GM19023 (cell line): ENCODE measurements at regions not wholly inside any gene's neighbourhood (a gene's known extent, or its start where the extent isn't known, plus 50 kb on each side); places are given as distances from the start of the nearest gene placed in this dataset.

Experiments used
- ATAC-seq: cut with Tn5 transposase; IDR thresholded peaks from one replicate; pipeline ENCODE4 v1.9.1; 2021; ENCODE audit warnings: mild to moderate bottlenecking, moderate library complexity; ENCODE audit not compliant: unreplicated experiment

- no peak for ATAC-seq
Measured at GRCh38 chr1:217012659-217013058, 289.4 kb upstream of the ESRRG start.

GRCh38 chr1:217011097-217011496 lies 287.9 kb upstream of the ESRRG start:
- ATAC-seq = no peak

DNA sequence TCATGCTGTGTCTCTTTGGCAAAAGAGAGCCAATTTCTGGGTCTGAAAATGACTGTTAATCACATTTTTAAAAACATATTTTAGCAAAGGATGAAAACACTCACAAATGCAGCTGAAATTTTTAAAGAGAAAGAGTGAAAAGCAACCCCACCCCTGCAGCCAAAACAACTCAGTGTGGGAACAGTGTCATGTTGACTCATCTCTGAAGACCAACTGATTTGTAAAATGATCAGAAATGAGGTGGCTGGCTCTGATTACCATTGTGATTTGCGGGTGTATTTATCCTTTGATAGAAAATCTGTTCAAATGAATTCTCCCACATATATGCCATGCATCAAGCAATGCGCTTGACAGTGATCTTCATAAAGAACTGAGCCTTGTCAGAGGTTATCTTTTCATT lies 287.0 kb upstream of the ESRRG start:
- no peak for ATAC-seq

- ATAC-seq = no peak
Measured at GRCh38 chr1:217009376-217009775, 286.1 kb upstream of the ESRRG start.

- ATAC-seq = peak; percentile 77
Measured at GRCh38 chr1:217004776-217005436, 281.7 kb upstream of the ESRRG start.

DNA sequence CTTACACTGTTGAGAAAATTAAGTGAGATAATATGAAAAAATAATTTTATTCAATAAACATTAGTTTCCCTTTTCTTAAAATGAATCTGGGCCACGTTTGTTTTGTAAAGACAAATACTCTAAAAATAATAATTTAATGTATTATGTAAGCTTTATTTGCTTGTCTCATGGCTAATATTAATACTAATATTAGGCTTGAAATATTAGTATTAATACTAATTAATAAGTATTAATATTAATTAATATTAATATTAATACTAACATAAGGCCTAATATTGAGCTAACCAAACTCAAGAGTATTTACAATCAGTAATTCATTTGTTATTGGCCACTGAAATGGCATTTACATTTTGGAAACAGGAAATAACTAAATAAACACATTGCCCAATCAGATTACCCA lies 280.1 kb upstream of the ESRRG start:
- no peak for ATAC-seq

DNA sequence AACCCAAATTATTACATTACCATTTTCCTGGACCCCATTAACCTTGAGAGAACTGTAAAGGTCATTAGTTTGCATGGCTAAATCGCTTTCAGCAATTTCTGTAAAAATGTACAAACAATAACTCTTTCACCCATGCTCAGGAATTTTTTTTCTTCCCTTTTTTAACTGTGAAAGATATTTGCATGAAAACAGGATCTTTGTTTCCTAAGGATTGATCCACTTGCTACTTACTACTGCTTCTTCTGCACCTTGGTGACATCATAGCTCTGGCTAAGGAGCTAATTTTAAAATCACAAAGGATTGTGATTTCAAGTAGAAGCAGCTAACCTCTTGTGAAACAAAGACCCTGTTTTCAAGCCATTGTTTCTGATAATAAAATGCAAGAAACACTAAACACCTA lies 274.6 kb upstream of the ESRRG start:
- no peak for ATAC-seq

DNA sequence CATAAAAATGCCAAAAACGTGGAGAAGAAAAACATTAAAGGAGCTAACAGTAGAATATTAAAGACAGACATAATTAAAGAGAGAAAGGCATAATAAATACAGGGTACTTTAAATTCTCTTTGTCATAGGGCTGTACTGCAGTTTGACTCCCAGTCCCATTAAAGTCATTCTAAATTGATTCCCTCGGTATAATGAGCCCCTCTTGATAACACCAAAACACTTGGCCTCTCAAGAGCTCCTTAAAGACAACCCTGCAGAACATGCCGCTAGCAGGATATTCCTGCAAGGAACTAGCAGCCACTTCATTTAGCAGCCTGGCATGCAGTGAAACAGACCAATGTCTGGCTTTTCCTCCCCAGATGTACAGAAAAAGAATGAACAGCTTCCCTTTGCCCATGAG lies 273.8 kb upstream of the ESRRG start:
- ATAC-seq = no peak

- no peak for ATAC-seq
Measured at GRCh38 chr1:216984536-216984935, 261.3 kb upstream of the ESRRG start.

DNA sequence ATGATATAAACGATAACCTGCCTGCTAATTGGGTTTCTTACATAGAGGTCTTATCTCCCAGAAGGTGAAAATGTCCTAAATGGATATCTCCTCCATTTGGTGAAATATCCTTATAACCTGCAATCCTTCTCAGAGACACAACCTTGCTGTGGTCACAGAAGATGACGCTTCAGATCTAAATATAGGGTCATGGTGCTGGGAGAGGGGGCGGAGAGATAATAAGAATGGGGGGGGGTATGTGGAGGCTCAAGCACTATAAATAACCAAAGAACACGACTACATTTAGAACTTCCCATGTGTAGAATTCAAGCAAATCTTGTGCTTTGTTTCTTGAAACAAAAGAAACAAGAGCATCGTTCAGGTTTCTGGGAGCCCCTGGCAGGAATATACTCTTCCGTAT lies 260.6 kb upstream of the ESRRG start:
- ATAC-seq = no peak

DNA sequence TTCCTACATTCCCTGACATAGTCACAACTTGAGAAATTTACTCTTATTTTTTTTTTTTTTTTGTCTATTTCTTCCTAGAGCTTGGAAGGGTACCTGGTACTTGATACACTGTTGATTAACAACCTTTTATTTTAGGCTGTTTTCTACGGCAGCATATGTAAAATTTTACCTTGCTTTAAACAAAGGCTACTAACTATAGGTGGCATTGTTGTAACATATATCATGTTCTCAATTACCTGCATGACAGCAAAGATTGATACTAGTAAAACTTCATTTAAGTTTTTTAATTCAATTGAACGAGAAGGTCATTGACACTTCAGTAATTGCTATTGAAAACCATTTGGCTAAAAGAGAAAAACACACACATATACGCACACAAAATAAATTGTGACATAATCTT lies 238.3 kb upstream of the ESRRG start:
- no peak for ATAC-seq

DNA sequence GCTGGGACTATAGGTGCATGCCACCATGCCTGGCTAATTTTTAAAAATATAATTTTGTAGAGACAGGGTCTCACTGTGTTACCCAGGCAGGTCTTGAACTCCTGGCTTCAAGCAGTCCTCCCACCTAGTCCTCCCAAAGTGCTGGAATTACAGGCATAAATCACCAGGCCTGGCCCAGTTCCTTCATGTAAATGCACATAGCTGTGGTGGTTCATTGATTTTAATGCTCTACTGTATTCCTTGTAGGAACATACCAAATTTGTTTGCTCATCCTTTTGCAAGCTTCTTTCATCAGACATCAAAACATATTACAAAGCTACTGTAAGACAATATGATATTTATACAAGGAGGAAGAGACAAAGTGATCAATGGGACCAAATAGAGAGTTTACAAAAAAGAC lies 237.5 kb upstream of the ESRRG start:
- ATAC-seq = no peak

DNA sequence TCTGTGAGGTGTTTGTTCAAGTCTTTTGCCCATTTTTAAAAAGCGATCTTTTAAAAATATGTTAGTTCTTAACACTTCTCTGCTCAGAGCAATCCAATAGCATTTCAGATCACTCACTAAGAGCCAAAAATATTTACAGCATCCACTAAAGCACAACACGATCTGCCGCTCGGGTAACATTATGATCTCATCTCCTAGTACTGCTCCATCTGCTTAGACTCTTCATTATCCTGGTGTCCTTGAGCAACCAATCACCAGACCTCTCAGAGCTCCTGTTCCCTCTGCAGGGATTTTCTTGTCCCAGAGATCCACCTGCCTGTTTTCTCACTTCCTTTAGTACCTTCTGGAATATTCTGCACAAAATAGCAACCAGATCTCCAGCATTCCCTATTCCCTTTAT lies 235.3 kb upstream of the ESRRG start:
- ATAC-seq = no peak

DNA sequence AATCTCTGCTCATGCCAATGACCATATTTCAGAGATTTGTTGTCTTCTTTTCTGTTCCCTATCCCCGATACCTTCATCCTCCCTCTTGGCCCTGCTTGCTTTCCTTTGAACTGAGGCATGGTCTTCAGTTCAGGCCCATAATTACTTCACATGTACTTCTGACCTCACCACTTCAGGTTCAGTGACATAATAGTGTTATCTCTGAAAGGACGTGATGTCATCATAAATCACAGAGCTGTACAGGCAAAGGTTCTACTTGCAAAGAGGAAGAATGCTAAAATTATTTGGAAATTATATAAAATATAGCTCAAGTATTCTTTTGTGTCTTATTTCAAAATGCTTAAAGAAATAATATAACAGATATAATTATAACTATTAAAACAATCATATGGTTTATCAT lies 230.3 kb upstream of the ESRRG start:
- no peak for ATAC-seq

DNA sequence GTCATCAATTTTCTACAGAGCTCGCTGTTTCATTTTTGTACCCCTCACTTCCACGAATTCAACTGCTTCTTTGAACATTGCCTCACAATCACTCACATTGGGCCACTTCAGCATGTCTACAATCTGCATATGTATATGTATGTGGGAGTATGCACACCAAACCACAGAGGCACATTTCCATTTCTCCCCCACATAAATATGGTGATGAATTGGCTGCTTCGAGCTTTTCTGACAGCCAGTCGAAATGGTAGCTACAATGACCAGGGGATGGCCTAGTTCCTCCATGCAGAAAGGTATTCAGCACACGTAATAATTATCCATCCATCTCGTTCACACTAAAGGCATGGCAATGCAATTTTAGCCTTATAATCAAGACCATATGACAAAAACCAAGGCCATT lies 229.6 kb upstream of the ESRRG start:
- no peak for ATAC-seq

- no peak for ATAC-seq
Measured at GRCh38 chr1:216945538-216946080, 222.4 kb upstream of the ESRRG start.

DNA sequence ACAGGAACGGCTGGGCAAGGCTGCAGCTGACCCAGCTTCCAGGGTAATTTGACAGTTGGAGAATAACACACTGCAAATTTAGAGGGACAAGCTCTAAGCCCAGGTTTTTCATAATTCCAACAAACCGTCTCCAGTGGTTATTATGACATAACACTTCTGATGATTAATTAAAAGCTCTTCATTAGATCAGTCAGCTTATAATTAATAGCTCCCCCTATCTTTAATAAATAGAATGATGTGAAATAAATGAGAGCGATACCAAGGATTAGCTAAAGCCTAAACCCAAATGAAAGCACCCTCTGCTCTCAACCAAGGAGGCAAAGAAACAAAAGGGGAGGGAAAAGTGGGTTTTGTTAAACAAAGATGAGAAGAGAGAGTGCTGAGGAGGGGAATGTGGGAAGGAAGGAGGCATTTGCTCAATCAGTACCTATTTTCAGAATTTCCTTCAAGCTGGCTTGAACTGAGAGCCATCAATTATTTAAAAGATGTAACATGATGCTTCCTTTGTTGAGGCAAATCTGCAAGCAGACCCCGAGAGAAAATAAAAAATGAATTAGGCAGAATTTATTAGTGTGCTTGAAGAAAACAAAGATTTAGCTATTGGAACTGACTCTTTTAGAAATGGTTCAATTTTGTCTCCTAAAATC lies 221.8 kb upstream of the ESRRG start:
- ATAC-seq = no peak

GRCh38 chr1:216937491-216937890 lies 214.3 kb upstream of the ESRRG start:
- no peak for ATAC-seq

DNA sequence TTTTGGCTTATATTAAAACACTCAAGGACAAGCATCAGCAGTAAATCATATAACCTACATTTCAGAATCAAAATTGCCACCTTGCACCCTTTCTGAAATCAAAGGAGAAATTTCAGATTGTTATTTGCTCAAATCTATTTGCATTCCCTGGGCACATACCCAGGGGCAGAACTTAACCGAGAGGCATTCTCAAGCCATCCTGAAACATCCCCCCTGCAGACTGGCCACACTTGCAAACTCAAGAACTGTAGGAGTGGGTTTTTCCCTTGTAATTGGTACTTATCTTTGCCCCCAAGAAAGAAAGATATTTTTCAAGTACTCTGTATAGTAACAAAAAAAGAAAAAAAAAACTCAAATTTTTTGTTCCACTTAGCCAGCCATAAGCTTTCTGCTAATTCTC lies 213.6 kb upstream of the ESRRG start:
- ATAC-seq = no peak

GRCh38 chr1:216935901-216936300 lies 212.7 kb upstream of the ESRRG start:
- no peak for ATAC-seq

GRCh38 chr1:216932424-216932823 lies 209.2 kb upstream of the ESRRG start:
- no peak for ATAC-seq

DNA sequence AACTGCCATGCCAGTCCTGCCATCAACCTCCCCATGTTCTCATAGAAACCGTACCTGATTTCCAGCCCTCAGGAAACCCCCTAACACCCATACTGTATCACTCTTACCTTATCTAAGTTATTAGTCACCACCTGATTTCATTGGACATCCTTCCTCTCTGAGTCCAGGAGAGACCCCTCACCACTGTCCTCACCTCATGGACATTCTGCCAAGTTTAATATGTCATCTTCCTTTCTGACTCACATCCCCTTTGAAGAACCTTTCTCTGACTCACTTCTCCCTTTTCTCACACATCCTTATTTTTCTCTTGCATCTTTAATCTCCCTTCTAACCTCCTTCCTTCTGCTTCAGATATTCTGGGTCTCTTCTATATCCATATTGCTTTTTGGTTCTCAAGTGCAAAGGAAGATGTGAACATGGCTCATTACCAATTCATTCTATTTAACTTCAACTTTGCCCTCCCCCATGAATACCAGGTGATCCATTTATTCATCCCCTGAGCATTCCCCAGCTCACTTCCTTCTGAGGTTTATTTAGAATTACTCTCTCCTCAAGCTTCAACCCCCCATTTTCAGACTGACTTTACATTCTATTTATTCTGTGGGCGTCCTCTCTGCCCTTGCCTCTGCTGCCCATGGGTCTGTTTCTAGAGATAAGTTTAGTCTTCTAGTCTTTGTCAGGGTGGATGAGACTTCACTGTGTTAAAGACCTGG lies 206.8 kb upstream of the ESRRG start:
- no peak for ATAC-seq
